ENCODE measurements at regions not wholly inside any gene's neighbourhood (a gene's known extent, or its start where the extent isn't known, plus 50 kb on each side); places are given as distances from the start of the nearest gene placed in this dataset.

DNA sequence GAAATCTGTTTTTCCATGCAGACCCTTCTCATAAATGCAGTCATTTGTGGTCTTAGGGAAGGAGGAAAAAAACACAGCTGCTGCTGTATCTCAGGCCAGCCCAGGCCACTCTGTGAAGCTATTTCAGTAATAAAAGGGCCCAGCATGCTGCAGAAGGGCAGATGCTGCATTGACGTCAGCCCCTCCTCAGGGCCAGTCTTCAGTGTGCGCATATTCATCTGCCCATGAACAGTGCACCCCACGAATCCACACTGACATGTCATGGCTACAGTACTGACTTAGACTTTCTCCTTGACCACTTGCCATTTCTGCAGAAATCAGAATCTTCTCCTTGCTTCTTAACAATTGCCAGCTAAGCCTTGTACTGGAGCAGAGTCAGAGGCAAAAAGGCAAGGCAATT, 304.7 kb downstream of the GABRG2 start:
- TF ChIP-seq GATA2 (IDR thresholded peaks at IDR 0.05; ENCODE audit: low read depth, low read length) (no peak), GATA3 (IDR thresholded peaks at IDR 0.05; ENCODE audit: low read depth, low read length) (no peak)

Measured in SH-SY5Y (cell line).